GM12891 (cell line): ENCODE measurements at regions not wholly inside any gene's neighbourhood (a gene's known extent, or its start where the extent isn't known, plus 50 kb on each side); places are given as distances from the start of the nearest gene placed in this dataset.

Source experiments
- POLR2A ChIP-seq: IDR thresholded peaks from 2 replicates; pipeline ENCODE4 v1.6.1; 2011; ENCODE audit warnings: low read depth, low read length, control low read depth
- POLR2AphosphoS5 ChIP-seq: IDR thresholded peaks from 2 replicates; pipeline ENCODE4 v1.6.1; 2011; ENCODE audit warnings: low read depth, low read length, control low read depth
- POU2F2 ChIP-seq: IDR thresholded peaks from 2 replicates; pipeline ENCODE4 v1.6.1; 2011; ENCODE audit warnings: low read depth, mild to moderate bottlenecking, control low read depth, low read length, moderate library complexity
- TAF1 ChIP-seq: IDR thresholded peaks from 2 replicates; pipeline ENCODE4 v1.6.1; 2011; ENCODE audit warnings: low read depth, low read length, control low read depth

- TF ChIP-seq POLR2AphosphoS5 = no peak
- TF ChIP-seq TAF1 = no peak
- no peak for TF ChIP-seq POLR2A
- TF ChIP-seq POU2F2 = no peak
These were observed 428.4 kb downstream of the TSN start for GRCh38 chr2:122183890-122184289.
